NCI-H1417 treated with DMSO at 0.1 percent for 48 hours (cell line): ENCODE measurements at regions not wholly inside any gene's neighbourhood (a gene's known extent, or its start where the extent isn't known, plus 50 kb on each side); places are given as distances from the start of the nearest gene placed in this dataset.
"Not testable (repeated sequence)": the region's sequence is repeated elsewhere in the genome, so short reads cannot be mapped to it uniquely, and the experiment has no call there.

Experiments
- DNase-seq: peaks from one replicate; lab custom pipeline; 2025; lab: John Stamatoyannopoulos, UW

- DNase-seq: peak; percentile 2
Measured at GRCh38 chr4:44978020-44978419, 251.7 kb upstream of the GNPDA2 start.

DNA sequence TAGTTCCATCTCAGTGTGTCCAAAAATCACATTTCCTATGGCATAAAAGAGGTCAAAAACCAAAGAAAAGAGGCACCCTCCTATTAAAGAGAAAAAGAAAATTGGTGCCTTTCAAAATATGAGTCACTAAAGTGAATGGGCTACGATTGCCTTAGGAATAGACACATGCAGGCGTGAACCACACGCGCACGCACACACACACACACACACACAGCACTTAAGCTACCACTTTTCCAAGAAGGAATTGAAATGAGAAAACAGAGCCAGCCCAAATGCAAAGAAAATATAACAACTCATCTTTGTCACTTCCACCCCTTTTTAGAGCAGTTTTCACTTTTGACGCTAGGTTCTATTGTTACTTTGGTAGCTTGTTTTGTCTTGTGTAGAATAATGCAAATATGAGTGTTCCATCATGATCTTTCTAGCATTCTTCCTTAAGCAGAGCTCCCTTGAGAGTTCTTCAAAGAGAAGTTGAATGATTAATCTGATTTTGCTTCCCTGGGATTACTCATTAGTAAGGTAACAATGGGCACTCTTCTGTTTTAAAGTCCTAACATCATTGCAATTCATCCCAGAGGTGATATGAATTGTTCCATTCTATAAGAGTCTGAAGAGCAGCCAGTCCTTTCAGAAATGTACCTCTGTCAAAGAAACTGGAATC is 239.2 kb upstream of the GNPDA2 start:
- DNase-seq: no peak

DNA sequence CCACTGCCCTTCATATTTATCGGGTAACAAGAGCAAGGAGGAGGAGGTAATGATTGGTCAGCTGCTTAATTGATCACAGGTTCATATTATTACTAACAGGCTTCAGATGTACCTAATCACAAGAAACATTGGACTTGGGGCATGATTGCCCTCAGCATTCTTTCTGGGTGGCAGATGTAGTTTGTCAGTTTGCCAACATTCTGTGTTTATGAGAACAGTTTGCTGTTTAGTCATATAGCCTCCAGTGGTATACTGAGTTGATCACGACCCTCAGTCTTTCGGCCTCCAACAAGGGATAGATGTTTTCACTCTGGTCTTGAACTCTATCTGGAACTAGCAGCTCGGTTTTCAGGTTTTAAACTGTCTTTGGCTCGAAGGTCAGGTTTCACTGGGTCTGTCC is 237.7 kb upstream of the GNPDA2 start:
- DNase-seq: not testable (repeated sequence)

DNA sequence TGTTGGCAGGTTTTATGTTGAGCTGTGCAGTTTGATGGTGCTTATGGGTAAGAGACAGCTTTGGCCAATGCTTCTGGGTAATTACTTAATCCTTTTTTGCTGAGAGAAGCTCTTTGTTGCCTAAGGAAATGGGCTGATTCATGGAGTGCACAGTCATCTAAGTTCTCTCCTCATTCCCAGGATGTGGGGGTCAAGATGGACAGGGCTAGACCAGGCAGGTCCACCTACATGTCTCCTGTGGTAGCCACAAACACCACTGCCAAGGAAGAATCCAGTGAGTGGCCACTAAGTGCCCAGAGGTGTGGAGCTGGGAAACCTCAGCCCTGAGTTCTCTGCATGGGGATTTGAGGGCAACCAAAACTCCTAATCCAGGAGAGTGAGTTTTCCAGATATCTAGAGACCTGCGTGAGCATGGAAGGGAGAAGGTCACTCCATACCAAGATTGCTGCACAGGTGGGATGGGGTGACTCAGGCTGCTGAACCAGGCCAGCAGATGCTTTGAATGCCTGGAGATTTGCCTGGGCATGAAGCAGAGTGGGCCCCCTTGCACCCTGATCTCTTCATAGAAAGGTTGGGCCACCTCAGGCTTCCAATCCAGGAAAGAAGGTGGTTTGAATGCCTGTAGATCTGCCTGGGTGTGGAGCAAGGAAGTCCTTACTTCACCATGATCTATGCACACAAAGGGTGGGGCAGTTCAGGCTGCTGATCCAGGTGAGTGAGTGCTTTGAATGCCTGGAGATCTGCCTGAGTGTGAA is 234.8 kb upstream of the GNPDA2 start:
- DNase-seq: no peak

GRCh38 chr4:44931720-44932119 is 205.4 kb upstream of the GNPDA2 start:
- DNase-seq: no peak

GRCh38 chr4:44928785-44929184 is 202.4 kb upstream of the GNPDA2 start:
- DNase-seq: no peak

DNA sequence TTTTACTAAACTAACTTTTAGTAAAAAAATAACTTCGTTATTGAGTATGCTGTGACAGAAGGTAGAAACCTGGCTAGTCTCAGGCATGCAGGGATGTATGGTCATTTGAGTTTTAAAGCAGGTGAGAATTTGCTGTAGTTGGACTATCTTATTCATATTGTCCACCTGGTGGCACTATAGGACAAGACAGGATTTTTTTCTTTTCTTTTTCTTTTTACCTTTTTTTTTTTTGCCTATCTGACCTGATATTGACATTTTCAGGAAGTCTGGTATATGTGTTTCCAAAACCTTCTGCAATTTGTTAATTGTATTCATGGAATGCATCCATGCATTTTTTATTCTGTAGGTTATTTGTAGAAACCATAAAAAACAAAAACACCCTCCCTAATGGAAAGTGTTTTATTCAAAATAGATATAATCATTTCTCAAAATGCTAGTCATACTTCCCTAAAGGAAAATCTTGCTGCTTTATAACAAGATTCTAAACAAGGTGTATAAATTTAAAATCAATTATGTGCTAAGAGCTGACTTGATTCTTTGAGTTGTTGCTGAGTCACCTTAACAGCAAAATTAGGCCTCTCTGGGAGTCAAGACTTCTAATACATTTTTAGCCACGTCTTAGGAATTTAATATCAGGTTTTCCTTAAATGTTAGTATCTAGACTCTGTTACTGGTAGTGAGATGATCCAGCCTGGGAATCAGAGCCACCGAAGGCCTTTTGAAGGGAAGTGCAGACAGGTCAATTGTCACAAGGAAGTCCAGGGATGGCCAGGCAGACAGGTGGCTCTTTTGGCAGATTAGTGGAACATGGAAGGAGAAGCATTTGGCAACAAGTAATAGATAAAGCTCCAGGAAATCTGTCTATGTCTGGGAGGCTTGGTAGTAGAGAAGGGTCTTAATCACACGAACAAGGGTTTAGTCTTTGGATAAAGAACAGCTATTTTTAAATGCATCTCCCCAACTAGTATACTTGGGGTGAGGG is 201.3 kb upstream of the GNPDA2 start:
- peak; percentile 23 for DNase-seq

- no peak for DNase-seq
Measured at GRCh38 chr4:44916411-44916810, 190.1 kb upstream of the GNPDA2 start.

GRCh38 chr4:44914748-44915147 is 188.4 kb upstream of the GNPDA2 start:
- DNase-seq: no peak

DNA sequence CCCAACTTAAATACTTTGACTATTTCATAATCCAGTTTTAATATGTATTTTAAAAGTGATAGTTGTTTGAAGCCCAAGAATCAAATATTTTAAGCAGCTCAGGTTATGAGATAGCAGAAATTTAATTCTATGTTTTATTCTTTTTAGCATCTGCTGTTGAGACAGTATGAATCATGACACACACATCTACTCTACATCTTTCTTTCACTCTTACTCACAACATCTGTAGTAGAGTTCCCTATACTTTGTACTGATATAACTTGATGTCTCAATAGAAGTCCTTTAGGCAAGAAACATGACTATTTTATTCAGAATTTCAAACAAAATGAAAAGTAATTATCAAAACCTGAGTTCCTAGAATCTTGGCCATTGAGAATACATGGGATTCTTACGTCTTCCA is 187.9 kb upstream of the GNPDA2 start:
- DNase-seq: no peak

DNA sequence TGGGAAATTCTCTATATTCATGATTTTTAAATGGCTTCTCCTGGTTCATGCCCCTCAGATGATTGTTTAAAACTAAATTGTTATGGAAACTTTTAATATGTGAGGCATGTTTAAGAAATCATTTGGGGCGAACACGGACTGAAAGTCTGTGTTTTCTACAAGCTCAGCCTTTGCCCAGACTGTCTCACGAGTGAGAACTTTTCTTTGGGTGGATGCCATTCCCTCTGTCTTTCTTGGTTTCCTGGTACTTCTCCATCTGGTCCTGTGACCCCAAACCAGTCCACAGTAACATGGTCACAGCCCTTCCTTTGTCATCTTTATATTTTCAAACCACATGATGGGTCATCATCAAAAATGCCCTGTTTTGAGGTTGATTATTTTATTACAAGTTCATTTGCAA is 186.6 kb upstream of the GNPDA2 start:
- DNase-seq: no peak

DNA sequence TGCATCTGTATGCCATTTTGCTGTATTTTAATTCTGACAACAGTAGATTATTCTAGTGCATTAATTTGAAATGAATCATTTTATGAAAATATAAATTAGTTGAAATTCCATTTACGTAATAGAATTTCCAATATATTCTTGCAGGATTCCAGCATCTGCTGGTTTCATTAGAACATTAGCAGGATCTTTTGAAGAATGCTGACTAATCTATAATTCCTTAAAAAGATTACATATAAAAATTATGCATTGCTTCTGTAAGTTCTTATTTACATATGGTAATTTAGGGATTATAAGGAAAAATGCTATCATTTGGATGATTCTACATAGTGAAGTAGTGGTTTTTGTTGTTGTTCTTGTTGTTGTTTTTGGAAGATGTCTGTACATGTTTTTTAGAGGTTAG is 182.2 kb upstream of the GNPDA2 start:
- DNase-seq: no peak

DNA sequence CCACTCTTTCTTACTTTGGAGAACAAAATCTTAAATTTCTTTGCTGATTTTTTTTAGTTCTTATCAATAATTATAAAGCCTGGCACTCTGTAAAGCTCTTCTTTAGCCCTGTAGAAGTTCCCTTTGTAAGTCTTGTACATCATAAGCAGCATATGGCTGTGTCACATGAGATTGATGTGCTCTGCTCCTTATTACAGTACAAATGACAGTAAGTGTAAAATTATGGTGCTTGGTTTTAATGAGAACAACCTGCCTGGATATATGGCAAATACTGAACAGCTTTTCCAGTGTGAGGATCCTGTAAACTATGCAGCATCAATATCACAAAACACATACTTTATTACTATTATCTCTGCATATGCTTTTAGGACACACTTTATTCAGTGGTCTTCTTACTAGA is 145.9 kb upstream of the GNPDA2 start:
- peak; percentile 3 for DNase-seq

GRCh38 chr4:44871133-44871532 is 144.8 kb upstream of the GNPDA2 start:
- DNase-seq: no peak

- DNase-seq: no peak
Measured at GRCh38 chr4:44869985-44870384, 143.6 kb upstream of the GNPDA2 start.

DNA sequence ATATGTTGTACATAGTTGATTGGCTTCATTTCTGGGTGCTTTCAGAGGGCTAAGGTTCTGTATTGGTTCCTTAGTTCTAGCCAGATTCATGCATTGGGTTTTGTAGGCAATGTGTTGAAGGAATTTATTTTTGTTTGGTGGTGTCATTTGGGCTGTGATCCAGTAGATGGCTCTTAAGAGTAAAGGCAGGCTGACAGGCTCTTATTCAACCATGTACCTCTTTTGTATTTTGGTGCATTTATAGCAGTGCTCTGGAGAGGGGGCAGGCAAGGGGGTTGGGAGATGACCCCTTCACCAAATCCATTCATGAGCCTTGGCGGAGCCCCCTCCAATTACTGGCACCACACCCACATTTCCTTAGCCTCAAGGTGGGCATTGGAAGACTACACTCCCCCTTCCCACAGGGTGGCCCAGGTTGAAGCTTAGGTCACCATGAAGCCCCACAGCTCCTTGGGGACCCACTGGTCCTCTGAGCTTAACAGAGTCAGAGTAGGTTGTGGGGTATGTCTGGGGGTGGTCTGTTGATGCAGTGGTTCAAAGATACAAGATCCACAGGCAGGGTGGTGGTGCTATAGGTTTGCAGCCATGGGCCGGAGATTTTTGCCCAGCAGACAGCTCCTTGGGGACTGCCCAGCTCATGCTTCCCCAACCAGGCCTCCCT is 143.0 kb upstream of the GNPDA2 start:
- DNase-seq: no peak

- DNase-seq: no peak
Measured at GRCh38 chr4:44861756-44862155, 135.4 kb upstream of the GNPDA2 start.

DNA sequence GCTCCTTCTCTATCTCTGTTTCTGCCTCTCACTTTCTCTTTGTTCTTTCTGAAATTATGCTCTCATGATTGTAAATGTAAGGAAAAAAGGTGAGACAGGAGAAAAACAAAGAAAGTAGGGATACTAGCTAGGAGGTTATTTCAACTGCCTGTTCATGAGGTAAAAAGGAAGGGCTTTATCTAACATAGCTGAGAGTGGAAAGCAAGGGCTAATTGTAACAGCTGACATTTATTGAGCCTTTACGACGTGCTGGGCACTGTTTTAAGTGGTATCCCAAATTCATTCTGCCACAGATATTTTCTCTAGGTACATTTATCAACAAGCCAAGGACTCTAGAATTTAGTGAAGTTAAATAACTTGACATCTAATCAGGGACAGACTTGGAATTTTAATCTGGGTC is 133.1 kb upstream of the GNPDA2 start:
- no peak for DNase-seq

DNA sequence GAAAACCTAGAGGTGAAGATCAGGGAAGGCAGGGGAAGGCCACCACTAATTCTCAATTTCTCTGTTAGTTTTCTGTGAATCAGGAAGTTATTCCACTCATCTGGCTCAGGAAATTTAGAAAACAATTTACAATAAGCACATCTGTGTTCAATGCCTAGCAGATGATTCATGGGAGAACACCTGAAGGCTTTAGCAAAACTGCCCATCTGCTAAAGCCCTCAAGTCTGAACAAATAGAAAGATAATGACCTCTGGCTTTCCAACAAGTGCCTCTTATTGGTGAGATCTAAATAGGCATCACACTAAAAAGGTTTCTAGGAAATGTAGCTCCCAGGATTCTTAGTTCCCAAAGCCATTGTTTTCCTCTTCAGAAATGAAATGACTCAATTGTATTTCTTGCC is 122.1 kb upstream of the GNPDA2 start:
- DNase-seq: peak; percentile 1

DNA sequence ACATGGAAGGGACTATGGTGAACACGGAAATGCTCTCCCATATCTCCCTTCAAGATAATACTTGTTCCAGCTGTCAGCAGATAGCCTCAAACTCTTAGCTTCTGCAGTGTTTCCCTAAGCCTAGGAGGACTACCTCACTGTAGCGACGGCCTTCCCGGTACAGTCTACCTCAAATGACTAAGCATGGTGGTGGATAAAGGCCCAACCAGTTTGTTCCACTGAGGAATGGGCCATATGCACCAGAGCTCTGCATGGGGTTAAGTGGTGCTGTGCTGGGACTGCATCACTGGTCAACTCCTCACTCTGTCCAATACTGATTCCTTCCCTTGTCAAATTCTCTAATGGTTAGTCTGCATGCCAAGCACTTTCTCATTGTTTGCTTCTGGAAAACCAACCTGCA is 119.6 kb upstream of the GNPDA2 start:
- no peak for DNase-seq

GRCh38 chr4:44845309-44845708 is 119.0 kb upstream of the GNPDA2 start:
- DNase-seq: no peak

- DNase-seq: no peak
Measured at GRCh38 chr4:44842531-44842930, 116.2 kb upstream of the GNPDA2 start.
